Fibroblast of lung (primary cell): ENCODE measurements at regions not wholly inside any gene's neighbourhood (a gene's known extent, or its start where the extent isn't known, plus 50 kb on each side); places are given as distances from the start of the nearest gene placed in this dataset.

Source experiments
- DNase-seq, 2 donors: peaks; one replicate each; pipeline versions ENCODE4 v3.0.0 to v3.0.0-alpha.2; 2010; ENCODE audit warnings: low read depth in 2 of 2
- H2AFZ ChIP-seq: 2 replicates; pipeline ENCODE4 v1.5.1; 2012; ENCODE audit warnings: low read length, control low read depth, inconsistent platforms
- H3K27ac ChIP-seq: 2 replicates; pipeline ENCODE4 v1.5.1; 2011; ENCODE audit warnings: low read length, control low read depth; ENCODE audit not compliant: insufficient read depth
- H3K27me3 ChIP-seq: 2 replicates; pipeline ENCODE4 v1.5.1; 2011; ENCODE audit warnings: mild to moderate bottlenecking, low read length; ENCODE audit not compliant: control insufficient read depth, insufficient read depth
- H3K36me3 ChIP-seq: 2 replicates; pipeline ENCODE4 v1.5.1; 2011; ENCODE audit warnings: low read length; ENCODE audit not compliant: control insufficient read depth, insufficient read depth
- H3K4me1 ChIP-seq: 2 replicates; pipeline ENCODE4 v1.5.1; 2011; ENCODE audit warnings: low read length; ENCODE audit not compliant: control insufficient read depth, insufficient read depth; ENCODE audit errors: extremely low read depth
- H3K4me2 ChIP-seq: 2 replicates; pipeline ENCODE4 v1.5.1; 2011; ENCODE audit warnings: low read length, control low read depth; ENCODE audit not compliant: insufficient read depth; ENCODE audit errors: extremely low read depth
- H3K4me3 ChIP-seq, 4 experiments: fragments of 200-600 bp in 1 of 4; sonication (generic) in 1 of 4; replicated peaks in 1 of 4; 2 replicates each; pipeline ENCODE4 v1.5.1; 2011 to 2016; ENCODE audit warnings: low read length in 4 of 4, low read depth in 3 of 4, mild to moderate bottlenecking in 3 of 4, control low read depth in 2 of 4, inconsistent platforms in 1 of 4, mixed read lengths in 1 of 4; ENCODE audit not compliant: insufficient read depth in 1 of 4; ENCODE audit errors: control extremely low read depth in 1 of 4
- H3K79me2 ChIP-seq: 2 replicates; pipeline ENCODE4 v1.5.1; 2012; ENCODE audit warnings: mild to moderate bottlenecking, low read length, inconsistent platforms; ENCODE audit not compliant: control insufficient read depth, insufficient read depth
- H3K9ac ChIP-seq: 2 replicates; pipeline ENCODE4 v1.5.1; 2011; ENCODE audit warnings: mild to moderate bottlenecking, low read length, control low read depth; ENCODE audit not compliant: insufficient read depth
- H3K9me3 ChIP-seq: 2 replicates; pipeline ENCODE4 v1.5.1; 2012; ENCODE audit warnings: low read depth, low read length; ENCODE audit not compliant: control insufficient read depth, insufficient read depth
- H4K20me1 ChIP-seq: 2 replicates; pipeline ENCODE4 v1.5.1; 2011; ENCODE audit warnings: low read length; ENCODE audit not compliant: control insufficient read depth, insufficient read depth; ENCODE audit errors: extremely low read depth
- EZH2 ChIP-seq: IDR thresholded peaks from 2 replicates; pipeline ENCODE4 v1.5.1; 2012; ENCODE audit warnings: low read length, control low read depth, mild to moderate bottlenecking; ENCODE audit errors: missing control alignments
- TF ChIP-seq, protein P1 (sequence below), 2 donors: IDR thresholded peaks in 1 of 2; conservative IDR thresholded peaks in 1 of 2; 1 replicate in 1 of 2; 2 replicates in 1 of 2; pipeline ENCODE4 v1.5.1; 2011 to 2012; ENCODE audit warnings: low read length in 2 of 2, control low read depth in 1 of 2, inconsistent platforms in 1 of 2, low read depth in 1 of 2, mild to moderate bottlenecking in 1 of 2

DNA sequence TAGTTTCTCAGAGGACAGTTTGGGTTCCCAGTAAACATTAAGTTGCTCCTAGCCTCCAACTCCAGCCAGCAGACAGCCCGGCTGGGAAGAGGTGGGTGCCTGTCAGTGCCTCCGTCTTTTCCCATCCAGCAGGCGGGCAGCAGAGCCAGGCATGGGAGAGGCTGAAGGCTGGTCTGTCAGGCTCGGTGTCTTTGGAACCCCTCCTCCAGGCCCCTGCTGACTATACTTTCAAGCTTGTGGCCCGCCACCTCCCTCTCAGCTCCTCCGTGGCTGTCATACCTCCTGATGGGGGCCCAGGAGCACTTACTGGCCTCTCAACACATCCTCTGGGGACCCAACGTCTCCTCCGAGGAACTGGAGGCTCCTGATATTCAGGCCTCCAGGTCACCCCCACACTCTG is 140.9 kb downstream of the ACTL8 start:
- Histone ChIP-seq H3K27ac (no peak overlapping the region), H3K27me3 (peaks cover 5% of the 10 kb centered on the region), H2AFZ (no peak overlapping the region), H3K36me3 (no peaks in the 10 kb centered on the region), H3K4me3 (no peak overlapping the region), H4K20me1 (no peaks in the 10 kb centered on the region), H3K79me2 (no peaks in the 10 kb centered on the region), H3K9ac (no peak overlapping the region), H3K4me1 (no peaks in the 10 kb centered on the region), H3K9me3 (no peaks in the 10 kb centered on the region), H3K4me2 (no peak overlapping the region)
- TF ChIP-seq, protein P1, sequence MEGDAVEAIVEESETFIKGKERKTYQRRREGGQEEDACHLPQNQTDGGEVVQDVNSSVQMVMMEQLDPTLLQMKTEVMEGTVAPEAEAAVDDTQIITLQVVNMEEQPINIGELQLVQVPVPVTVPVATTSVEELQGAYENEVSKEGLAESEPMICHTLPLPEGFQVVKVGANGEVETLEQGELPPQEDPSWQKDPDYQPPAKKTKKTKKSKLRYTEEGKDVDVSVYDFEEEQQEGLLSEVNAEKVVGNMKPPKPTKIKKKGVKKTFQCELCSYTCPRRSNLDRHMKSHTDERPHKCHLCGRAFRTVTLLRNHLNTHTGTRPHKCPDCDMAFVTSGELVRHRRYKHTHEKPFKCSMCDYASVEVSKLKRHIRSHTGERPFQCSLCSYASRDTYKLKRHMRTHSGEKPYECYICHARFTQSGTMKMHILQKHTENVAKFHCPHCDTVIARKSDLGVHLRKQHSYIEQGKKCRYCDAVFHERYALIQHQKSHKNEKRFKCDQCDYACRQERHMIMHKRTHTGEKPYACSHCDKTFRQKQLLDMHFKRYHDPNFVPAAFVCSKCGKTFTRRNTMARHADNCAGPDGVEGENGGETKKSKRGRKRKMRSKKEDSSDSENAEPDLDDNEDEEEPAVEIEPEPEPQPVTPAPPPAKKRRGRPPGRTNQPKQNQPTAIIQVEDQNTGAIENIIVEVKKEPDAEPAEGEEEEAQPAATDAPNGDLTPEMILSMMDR (conservative IDR thresholded peaks at IDR 0.05 in 1 of 2, IDR thresholded peaks at IDR 0.05 in 1 of 2; ENCODE audit: low read depth in 1 of 2, low read length in 2 of 2), result no peak
- no peak for TF ChIP-seq EZH2
- no peak for DNase-seq

DNA sequence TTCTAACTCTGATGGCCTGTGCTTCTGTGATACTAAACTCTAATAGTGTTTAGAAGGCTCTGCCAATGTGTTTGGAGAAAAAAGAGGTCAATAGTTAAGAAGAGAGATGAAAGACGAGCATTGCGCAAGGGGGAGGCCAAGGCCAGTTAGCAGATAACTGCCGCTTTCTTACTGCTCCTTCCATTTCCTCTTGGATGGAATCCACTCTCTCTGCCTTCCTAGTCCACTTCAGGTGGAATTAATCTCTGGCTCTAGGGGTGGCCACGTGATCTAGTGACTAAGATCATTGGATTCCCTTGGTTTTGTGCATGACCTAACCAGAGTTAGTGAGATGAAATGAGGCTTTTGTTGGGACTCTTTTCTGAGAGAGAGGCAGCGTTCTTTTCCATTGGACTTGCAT is 148.3 kb downstream of the ACTL8 start:
- Histone ChIP-seq H3K79me2 (no peaks in the 10 kb centered on the region), H4K20me1 (no peaks in the 10 kb centered on the region), H3K4me1 (no peaks in the 10 kb centered on the region), H3K27me3 (no peaks in the 10 kb centered on the region), H2AFZ (no peak overlapping the region), H3K4me3 (no peak overlapping the region), H3K27ac (no peak overlapping the region), H3K4me2 (no peak overlapping the region), H3K9ac (no peak overlapping the region), H3K36me3 (no peaks in the 10 kb centered on the region), H3K9me3 (no peaks in the 10 kb centered on the region)
- DNase-seq, result peak in 1 of 2 donors; percentile 27
- TF ChIP-seq, protein P1 (conservative IDR thresholded peaks at IDR 0.05 in 1 of 2, IDR thresholded peaks at IDR 0.05 in 1 of 2; ENCODE audit: low read depth in 1 of 2, low read length in 2 of 2), result no peak
- TF ChIP-seq EZH2, result no peak

DNA sequence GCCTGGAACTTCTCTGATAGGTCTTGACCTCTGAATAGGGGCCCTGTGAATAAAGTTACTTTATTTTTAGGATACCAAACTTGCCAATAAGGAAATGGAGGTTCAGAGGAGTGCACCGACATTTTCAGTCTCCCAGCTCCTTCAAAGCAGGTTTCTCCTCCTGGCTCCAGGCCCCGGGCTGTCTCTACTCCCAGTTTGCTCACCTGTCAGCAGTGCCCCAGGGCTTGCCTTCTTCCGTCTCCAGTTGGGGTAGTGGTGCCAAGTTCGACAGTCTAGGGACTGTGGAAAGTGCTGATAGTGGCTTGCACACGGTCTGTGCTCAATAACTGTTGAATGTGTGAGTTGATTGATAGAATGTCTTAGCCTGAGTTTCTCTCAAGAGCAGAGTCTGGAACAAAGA is 149.2 kb downstream of the ACTL8 start:
- H3K4me1 ChIP-seq, result no peaks in the 10 kb centered on the region
- no peak overlapping the region for H3K4me2 ChIP-seq
- H3K27me3 ChIP-seq, result no peaks in the 10 kb centered on the region
- H3K9me3 ChIP-seq, result no peaks in the 10 kb centered on the region
- no peak overlapping the region for H3K27ac ChIP-seq
- no peak overlapping the region for H2AFZ ChIP-seq
- no peak overlapping the region for H3K9ac ChIP-seq
- H3K36me3 ChIP-seq, result no peaks in the 10 kb centered on the region
- TF ChIP-seq, protein P1 (conservative IDR thresholded peaks at IDR 0.05 in 1 of 2, IDR thresholded peaks at IDR 0.05 in 1 of 2; ENCODE audit: low read depth in 1 of 2, low read length in 2 of 2), result no peak
- TF ChIP-seq EZH2, result no peak
- no peak overlapping the region for H3K4me3 ChIP-seq
- no peaks in the 10 kb centered on the region for H4K20me1 ChIP-seq
- no peaks in the 10 kb centered on the region for H3K79me2 ChIP-seq
- DNase-seq, result no peak
